SK-N-SH (cell line): ENCODE measurements at regions not wholly inside any gene's neighbourhood (a gene's known extent, or its start where the extent isn't known, plus 50 kb on each side); places are given as distances from the start of the nearest gene placed in this dataset.

Experiments used
- CTCF ChIA-PET: fragments of 300-600, 350-600 bp; formaldehyde crosslinking; extraction: SDS; loops from one replicate; lab custom pipeline; 2021; lab: Yijun Ruan, JAX
- POLR2A ChIA-PET: fragments of 350-600 bp; sonication (Branson Sonifier 250); formaldehyde crosslinking; extraction: SDS; loops from one replicate; lab custom pipeline; 2020; ENCODE audit warnings: antibody characterized with exemption, inconsistent platforms; lab: Yijun Ruan, JAX
- DNase-seq: peaks from one replicate; pipeline ENCODE4 v3.0.0; 2012
- H2AFZ ChIP-seq: fragments of 200-600 bp; sonication (generic); 2 replicates; pipeline ENCODE4 v1.8.1; 2016; ENCODE audit warnings: antibody characterized with exemption, mild to moderate bottlenecking, low read depth
- H3F3A ChIP-seq: fragments of 200-600 bp; sonication (generic); replicated peaks from 2 replicates; pipeline ENCODE3; 2016; ENCODE audit warnings: antibody characterized with exemption, mild to moderate bottlenecking; ENCODE audit not compliant: insufficient read depth
- H3K27ac ChIP-seq, 2 experiments: fragments of 200-500 bp in 1 of 2; fragments of 200-600 bp in 1 of 2; sonication (Bioruptor generic) in 1 of 2; sonication (generic), shearing (Covaris generic) in 1 of 2; 2 replicates each; pipeline versions ENCODE4 v1.5.1 to v1.6.1; 2014 to 2016; ENCODE audit warnings: low read depth in 2 of 2, inconsistent platforms in 1 of 2, low read length in 1 of 2, mild to moderate bottlenecking in 1 of 2, mixed read lengths in 1 of 2
- H3K27me3 ChIP-seq: fragments of 200-600 bp; sonication (generic), shearing (Covaris generic); 2 replicates; pipeline ENCODE4 v1.6.1; 2016; ENCODE audit warnings: mixed run types; ENCODE audit not compliant: insufficient read depth
- H3K36me3 ChIP-seq, 2 experiments: fragments of 200-500 bp in 1 of 2; fragments of 200-600 bp in 1 of 2; sonication (Bioruptor generic) in 1 of 2; sonication (generic) in 1 of 2; replicated peaks in 1 of 2; 2 replicates each; pipeline versions ENCODE3 to v1.5.1; 2014 to 2016; ENCODE audit warnings: low read length in 1 of 2, mild to moderate bottlenecking in 1 of 2; ENCODE audit not compliant: insufficient read depth in 2 of 2, control insufficient read depth in 1 of 2
- H3K4me1 ChIP-seq, 2 experiments: fragments of 200-500 bp in 1 of 2; fragments of 200-600 bp in 1 of 2; sonication (Bioruptor generic) in 1 of 2; sonication (generic), shearing (Covaris generic) in 1 of 2; 2 replicates each; pipeline versions ENCODE4 v1.5.1 to v1.6.1; 2014 to 2016; ENCODE audit warnings: low read depth in 1 of 2, low read length in 1 of 2, mixed run types in 1 of 2; ENCODE audit not compliant: insufficient read depth in 2 of 2, control insufficient read depth in 1 of 2
- H3K4me2 ChIP-seq: fragments of 200-600 bp; sonication (generic), shearing (Covaris generic); 2 replicates; pipeline ENCODE4 v1.6.1; 2017; ENCODE audit warnings: mixed run types
- H3K4me3 ChIP-seq, 2 experiments: fragments of 200-500 bp in 1 of 2; fragments of 200-600 bp in 1 of 2; sonication (Bioruptor generic) in 1 of 2; sonication (generic), shearing (Covaris generic) in 1 of 2; 2 replicates each; pipeline versions ENCODE4 v1.5.1 to v1.8.1; 2014 to 2016; ENCODE audit warnings: low read depth in 2 of 2, inconsistent platforms in 1 of 2, low read length in 1 of 2, mild to moderate bottlenecking in 1 of 2, mixed read lengths in 1 of 2, moderate library complexity in 1 of 2
- H3K79me2 ChIP-seq: fragments of 200-600 bp; sonication (generic); 2 replicates; pipeline ENCODE4 v1.8.1; 2017; ENCODE audit warnings: mild to moderate bottlenecking; ENCODE audit not compliant: insufficient read depth
- H3K9ac ChIP-seq: fragments of 200-600 bp; sonication (generic); 2 replicates; pipeline ENCODE4 v1.6.1; 2017; ENCODE audit warnings: mixed run types
- H3K9me2 ChIP-seq: fragments of 200-600 bp; sonication (generic); 2 replicates; pipeline ENCODE4 v1.6.1; 2017; ENCODE audit warnings: mixed run types
- H3K9me3 ChIP-seq: fragments of 200-600 bp; sonication (generic); 2 replicates; pipeline ENCODE4 v1.6.1; 2017; ENCODE audit warnings: mixed run types, mild to moderate bottlenecking, moderate library complexity
- H4K20me1 ChIP-seq: fragments of 200-600 bp; sonication (generic); 2 replicates; pipeline ENCODE4 v1.6.1; 2017; ENCODE audit warnings: mild to moderate bottlenecking, mixed run types; ENCODE audit not compliant: insufficient read depth
- CHD2 ChIP-seq: fragments of 150-350 bp; IDR thresholded peaks from 2 replicates; pipeline ENCODE4 v1.6.1; 2018; ENCODE audit warnings: low read length; ENCODE audit not compliant: partially characterized antibody
- FOSL2 ChIP-seq: IDR thresholded peaks from 2 replicates; pipeline ENCODE4 v1.4.0; 2012; ENCODE audit warnings: low read depth, mild to moderate bottlenecking, moderate library complexity, borderline replicate concordance
- FOXM1 ChIP-seq: IDR thresholded peaks from 2 replicates; pipeline ENCODE4 v1.4.0; 2012; ENCODE audit warnings: low read depth, mild to moderate bottlenecking
- GATA2 ChIP-seq: sonication (generic); formaldehyde crosslinking; IDR thresholded peaks from 2 replicates; pipeline ENCODE4 v1.5.0; 2020; ENCODE audit warnings: mild to moderate bottlenecking, missing genetic modification reagents
- IRF3 ChIP-seq: fragments of 150-350 bp; IDR thresholded peaks from 2 replicates; pipeline ENCODE4 v1.6.1; 2016; ENCODE audit warnings: mild to moderate bottlenecking, low read depth, low read length
- JUND ChIP-seq: IDR thresholded peaks from 2 replicates; pipeline ENCODE4 v1.4.0; 2012
- MAX ChIP-seq: IDR thresholded peaks from 2 replicates; pipeline ENCODE4 v1.4.0; 2012; ENCODE audit warnings: low read depth
- MEF2A ChIP-seq: IDR thresholded peaks from 2 replicates; pipeline ENCODE4 v1.4.0; 2012; ENCODE audit warnings: low read depth, borderline replicate concordance
- PBX3 ChIP-seq: IDR thresholded peaks from 2 replicates; pipeline ENCODE4; 2012
- RCOR1 ChIP-seq: fragments of 150-350 bp; IDR thresholded peaks from 2 replicates; pipeline ENCODE4 v1.6.1; 2017; ENCODE audit warnings: antibody characterized with exemption, low read length
- RXRA ChIP-seq: IDR thresholded peaks from 2 replicates; pipeline ENCODE4 v1.4.0; 2012; ENCODE audit warnings: low read depth, mild to moderate bottlenecking, borderline replicate concordance
- SIN3A ChIP-seq: IDR thresholded peaks from 2 replicates; pipeline ENCODE4 v1.6.1; 2012; ENCODE audit warnings: low read depth, mild to moderate bottlenecking, low read length, moderate library complexity, borderline replicate concordance
- SMC3 ChIP-seq: IDR thresholded peaks from 2 replicates; pipeline ENCODE4 v1.6.1; 2012; ENCODE audit warnings: low read depth, low read length, improper control_type of control experiment
- TCF12 ChIP-seq: IDR thresholded peaks from 2 replicates; pipeline ENCODE4 v1.4.0; 2012
- USF1 ChIP-seq: IDR thresholded peaks from 2 replicates; pipeline ENCODE4 v1.4.0; 2012; ENCODE audit warnings: low read depth, borderline replicate concordance
- WGBS: methylation state at CpG from one replicate; pipeline ENCODE4 v1.1.6; 2017; ENCODE audit warnings: low lambda C conversion rate; 5-methylcytosine and 5-hydroxymethylcytosine counted together

GRCh38 chr22:48224332-48224731 is 1461.9 kb downstream of the TBC1D22A start:
- Histone ChIP-seq H4K20me1 (no peaks in the 10 kb centered on the region), H3K27me3 (no peaks in the 10 kb centered on the region; the same call in 1 of the 2 replicates), H3F3A (no peaks in the 10 kb centered on the region), H3K27ac (no peak overlapping the region), H3K4me3 (no peak overlapping the region), H3K79me2 (no peaks in the 10 kb centered on the region), H3K36me3 (no peaks in the 10 kb centered on the region), H3K9me2 (no peaks in the 10 kb centered on the region), H3K4me2 (no peak overlapping the region), H3K9ac (no peak overlapping the region), H3K4me1 (no peaks in the 10 kb centered on the region), H3K9me3 (no peaks in the 10 kb centered on the region; the same call in 1 of the 2 replicates), H2AFZ (no peak overlapping the region)
- WGBS, result 7% methylated on average over 4 of the region's 5 CpGs
- no peak for TF ChIP-seq RXRA
- TF ChIP-seq MEF2A, result no peak
- TF ChIP-seq JUND, result no peak
- TF ChIP-seq CHD2, result no peak
- no peak for TF ChIP-seq SIN3A
- TF ChIP-seq GATA2 (CRISPR knock-in tag), result no peak
- TF ChIP-seq TCF12, result no peak
- no peak for TF ChIP-seq FOXM1
- no peak for TF ChIP-seq SMC3
- TF ChIP-seq IRF3, result no peak
- ChIA-PET POLR2A (no interaction called here), CTCF (interaction anchor here (1.0 kb wide), 1 partner anchor 13 kb away, joined by 3 read pairs; no protein-coding TSS in a partner anchor)
- DNase-seq, result no peak

GRCh38 chr22:48223488-48224190 is 1461.2 kb downstream of the TBC1D22A start:
- Histone ChIP-seq H3K4me1 (no peaks in the 10 kb centered on the region), H3K79me2 (no peaks in the 10 kb centered on the region), H3K4me3 (no peak overlapping the region), H3K4me2 (no peak overlapping the region), H3K9me3 (no peaks in the 10 kb centered on the region; the same call in 1 of the 2 replicates), H3K36me3 (no peaks in the 10 kb centered on the region), H3K9ac (no peak overlapping the region), H3F3A (no peaks in the 10 kb centered on the region), H3K9me2 (no peaks in the 10 kb centered on the region), H4K20me1 (no peaks in the 10 kb centered on the region), H2AFZ (no peak overlapping the region), H3K27ac (no peak overlapping the region), H3K27me3 (no peaks in the 10 kb centered on the region; the same call in 1 of the 2 replicates)
- no peak for TF ChIP-seq IRF3
- TF ChIP-seq FOSL2, result no peak
- TF ChIP-seq PBX3, result no peak
- no peak for TF ChIP-seq TCF12
- TF ChIP-seq MEF2A, result no peak
- no peak for TF ChIP-seq SMC3
- no peak for TF ChIP-seq RCOR1
- no peak for TF ChIP-seq USF1
- no peak for TF ChIP-seq GATA2 (CRISPR knock-in tag)
- TF ChIP-seq MAX, result no peak
- POLR2A ChIA-PET, result no interaction called here
- CTCF ChIA-PET, result no interaction called here
- WGBS, result 3% methylated on average over 7 of the region's 7 CpGs
- DNase-seq, result no peak
